Aorta (tissue), 5 donors: ENCODE measurements at regions not wholly inside any gene's neighbourhood (a gene's known extent, or its start where the extent isn't known, plus 50 kb on each side); places are given as distances from the start of the nearest gene placed in this dataset.

Experiments
- ATAC-seq: fragments of 200-7000 bp; cut with Tn5 transposase; one replicate; pipeline ENCODE4 v1.9.1; 2022; ENCODE audit warnings: moderate library complexity; ENCODE audit not compliant: low FRiP score
- DNase-seq, 2 donors: peaks; one replicate each; pipeline ENCODE4 v3.0.0-alpha.2; 2020
- H3K27ac ChIP-seq, 2 donors: one replicate each; pipeline ENCODE4 v1.5.1; 2013; ENCODE audit warnings: low read length in 2 of 2, mild to moderate bottlenecking in 2 of 2, moderate library complexity in 2 of 2, control low read depth in 1 of 2, inconsistent platforms in 1 of 2, low read depth in 1 of 2
- H3K27me3 ChIP-seq, 2 donors: one replicate each; pipeline ENCODE4 v1.6.1; 2013; ENCODE audit warnings: control low read depth in 1 of 2, low read length in 1 of 2, mild to moderate bottlenecking in 1 of 2, moderate library complexity in 1 of 2; ENCODE audit not compliant: insufficient read depth in 2 of 2, control insufficient read depth in 1 of 2
- H3K36me3 ChIP-seq, 2 donors: one replicate each; pipeline ENCODE4 v1.6.1; 2013; ENCODE audit warnings: control low read depth in 1 of 2, low read length in 1 of 2, mild to moderate bottlenecking in 1 of 2; ENCODE audit not compliant: insufficient read depth in 2 of 2, control insufficient read depth in 1 of 2
- H3K4me1 ChIP-seq, 2 donors: one replicate each; pipeline ENCODE4 v1.6.1; 2013; ENCODE audit warnings: low read length in 2 of 2, control low read depth in 1 of 2, mild to moderate bottlenecking in 1 of 2, moderate library complexity in 1 of 2; ENCODE audit not compliant: insufficient read depth in 2 of 2, control insufficient read depth in 1 of 2
- H3K4me3 ChIP-seq, 2 donors: one replicate each; pipeline ENCODE4 v1.5.1; 2013; ENCODE audit warnings: low read length in 2 of 2, control low read depth in 1 of 2, mild to moderate bottlenecking in 1 of 2
- H3K9me3 ChIP-seq: one replicate; pipeline ENCODE4 v1.6.1; 2013; ENCODE audit warnings: mild to moderate bottlenecking, low read length; ENCODE audit not compliant: control insufficient read depth
- WGBS, 2 donors: extraction: QIAGEN DNeasy Blood & Tissue Kit; methylation state at CpG; one replicate each; pipeline ENCODE4 v1.1.7; 2013; 5-methylcytosine and 5-hydroxymethylcytosine counted together
- intact Hi-C, 2 donors: fragments of 100-400 bp; cut with DNase I; formaldehyde crosslinking; loops; one replicate each; pipeline versions ENCODE4 v1.14.2 to v1.15.0; 2022
- donor health status: healthy with polysubstance abuse.
- donor health status: Bipolar disorder and iron deficiency.
- donor health status: DM: no; HTN: no; CAD: no.
- donor health status: DM: no; HTN: no; CAD: no.
- donor health status: DM: yes; HTN: yes; CAD: no.

GRCh38 chr17:74040291-74040690 is 163.2 kb upstream of the RPL38 start:
- intact Hi-C loops, result no loop called here

GRCh38 chr17:74040729-74041128 is 162.7 kb upstream of the RPL38 start:
- Histone ChIP-seq H3K4me1 (no peaks in the 10 kb centered on the region), H3K36me3 (no peaks in the 10 kb centered on the region), H3K9me3 (no peaks in the 10 kb centered on the region), H3K4me3 (no peak overlapping the region), H3K27ac (no peak overlapping the region), H3K27me3 (no peaks in the 10 kb centered on the region)
- WGBS, 2 donors, result 95% methylated on average over 12 of the region's 12 CpGs
- DNase-seq (peak in 1 of 2 donors; percentile 14), ATAC-seq (no peak)
- intact Hi-C loops, result no loop called here

More at GRCh38 chr17:74040291-74040690, 163.2 kb upstream of the RPL38 start:
- Histone ChIP-seq H3K4me1 (no peaks in the 10 kb centered on the region), H3K36me3 (no peaks in the 10 kb centered on the region), H3K27me3 (no peaks in the 10 kb centered on the region), H3K27ac (no peak overlapping the region), H3K9me3 (no peaks in the 10 kb centered on the region), H3K4me3 (no peak overlapping the region)
- WGBS, 2 donors, result 94 to 96% methylated on average over 9 of the region's 9 CpGs
- DNase-seq (peak in 1 of 2 donors; percentile 20), ATAC-seq (no peak)

DNA sequence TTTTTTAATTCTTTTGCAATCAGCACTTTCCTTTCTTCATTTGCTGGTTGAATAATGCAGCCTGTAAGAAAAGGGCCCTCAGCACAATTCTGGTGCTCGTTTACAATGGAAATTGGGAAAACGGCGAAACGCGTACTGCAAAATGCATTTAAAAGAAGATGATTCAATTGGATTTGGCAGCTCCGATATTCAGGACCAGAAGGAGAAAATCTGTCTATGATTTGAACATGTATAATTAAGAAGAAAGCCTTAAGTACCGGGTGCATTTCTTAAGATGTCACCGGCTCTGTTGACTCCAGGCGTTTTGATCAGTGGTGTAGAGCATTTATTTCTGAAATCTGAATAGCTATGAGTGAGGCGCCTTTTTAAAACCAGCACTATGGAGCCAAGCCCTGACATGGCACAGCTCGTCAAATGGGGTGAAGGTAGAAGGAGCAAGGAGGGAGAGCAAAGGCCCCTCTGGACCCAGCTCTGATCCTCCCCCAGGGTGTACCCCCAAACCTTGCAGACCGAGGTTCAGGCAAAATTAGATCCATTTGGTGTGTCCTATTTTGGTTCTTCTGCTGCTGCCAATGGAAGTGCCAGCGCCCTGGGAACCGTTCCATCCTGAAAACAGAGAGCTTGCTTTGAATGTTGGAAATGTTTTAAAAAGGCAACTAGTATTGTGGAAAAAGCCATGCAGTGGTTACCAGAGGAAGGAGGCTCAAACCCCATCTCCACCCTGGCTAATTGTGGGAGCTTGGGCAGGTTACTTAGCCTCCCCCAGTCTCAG is 161.4 kb upstream of the RPL38 start:
- Histone ChIP-seq H3K27me3 (no peaks in the 10 kb centered on the region), H3K4me1 (no peaks in the 10 kb centered on the region), H3K27ac (peak overlapping the region in 1 of 2 donors; percentile 19), H3K4me3 (no peak overlapping the region), H3K36me3 (no peaks in the 10 kb centered on the region), H3K9me3 (no peaks in the 10 kb centered on the region)
- intact Hi-C loops, result no loop called here
- ATAC-seq (no peak), DNase-seq (peak in 1 of 2 donors; percentile 8)
- WGBS, 2 donors, result 53 to 54% methylated on average over 14 of the region's 14 CpGs

GRCh38 chr17:74042744-74043486 is 160.6 kb upstream of the RPL38 start:
- H3K4me3 ChIP-seq, result no peak overlapping the region
- ATAC-seq (peak; percentile 76), DNase-seq (peak; percentile 82 to 86)
- 22 to 26% methylated on average over 8 of the region's 8 CpGs for WGBS, 2 donors
- peak overlapping the region in 1 of 2 donors; percentile 19 for H3K27ac ChIP-seq
- H3K36me3 ChIP-seq, result no peaks in the 10 kb centered on the region
- H3K27me3 ChIP-seq, result no peaks in the 10 kb centered on the region
- intact Hi-C loops, result no loop called here
- no peaks in the 10 kb centered on the region for H3K4me1 ChIP-seq
- no peaks in the 10 kb centered on the region for H3K9me3 ChIP-seq

DNA sequence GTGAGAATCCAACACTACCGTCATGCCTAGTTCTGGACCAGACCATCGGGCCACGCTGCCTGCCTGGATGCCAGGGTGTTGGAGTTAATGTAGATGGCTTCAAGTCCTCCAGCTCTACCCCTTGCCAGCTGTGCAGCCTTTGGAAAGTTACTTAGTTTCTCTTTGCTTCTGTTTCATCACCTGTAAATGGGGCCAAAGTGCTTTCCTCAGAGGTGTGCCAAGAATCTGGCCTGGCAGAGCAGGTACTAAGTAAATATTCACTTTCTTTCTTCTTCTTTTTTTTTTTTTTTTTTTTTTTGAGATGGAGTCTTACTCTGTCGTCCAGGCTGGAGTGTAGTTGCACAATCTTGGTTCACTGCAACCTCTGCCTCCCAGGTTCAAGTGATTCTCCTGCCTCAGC is 159.5 kb upstream of the RPL38 start:
- ATAC-seq (no peak), DNase-seq (no peak)
- Histone ChIP-seq H3K4me1 (no peaks in the 10 kb centered on the region), H3K36me3 (no peaks in the 10 kb centered on the region), H3K27me3 (no peaks in the 10 kb centered on the region), H3K9me3 (no peaks in the 10 kb centered on the region), H3K27ac (no peak overlapping the region), H3K4me3 (no peak overlapping the region)
- WGBS, 2 donors, result 59 to 70% methylated on average over 4 of the region's 4 CpGs
- intact Hi-C loops, result no loop called here

DNA sequence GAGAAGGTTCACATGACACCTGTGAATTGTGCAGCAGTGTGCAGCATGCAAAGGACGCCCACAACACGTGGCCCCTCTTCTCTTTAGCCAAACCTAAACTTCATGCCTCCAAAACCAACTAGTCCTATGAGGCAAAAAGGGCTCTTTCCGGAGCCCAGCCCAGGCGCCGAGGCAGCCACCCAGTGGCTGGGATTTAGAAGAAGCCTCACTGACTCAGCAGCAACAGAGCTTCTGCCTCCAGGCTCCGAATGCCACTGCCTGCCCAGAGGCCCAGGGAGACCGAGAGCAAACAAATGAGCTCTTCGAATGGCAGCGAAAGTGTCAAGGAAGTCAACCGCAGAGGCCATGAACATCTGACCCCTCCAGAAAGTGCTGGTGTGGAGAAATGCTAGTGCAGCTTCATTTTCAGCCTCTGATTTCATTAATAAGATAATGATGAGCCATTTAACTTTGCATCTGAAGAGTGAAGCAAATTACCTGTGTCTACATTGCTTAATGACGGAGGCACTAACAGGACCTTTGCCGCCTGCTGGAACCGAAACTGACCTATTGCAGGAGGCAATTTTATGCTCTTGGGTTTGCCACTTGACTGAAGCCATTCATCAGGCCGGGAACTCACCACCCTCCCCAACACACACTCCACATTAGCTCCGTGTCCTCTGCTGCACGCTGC is 157.7 kb upstream of the RPL38 start:
- no peak for ATAC-seq
- no peaks in the 10 kb centered on the region for H3K36me3 ChIP-seq
- H3K9me3 ChIP-seq, result no peaks in the 10 kb centered on the region
- H3K4me3 ChIP-seq, result no peak overlapping the region
- WGBS, 2 donors, result 41 to 42% methylated on average over 16 of the region's 16 CpGs
- intact Hi-C loops, result no loop called here
- H3K27me3 ChIP-seq, result no peaks in the 10 kb centered on the region
- no peak overlapping the region for H3K27ac ChIP-seq
- no peaks in the 10 kb centered on the region for H3K4me1 ChIP-seq
- no peak for DNase-seq

- DNase-seq, result no peak
- Histone ChIP-seq H3K9me3 (no peaks in the 10 kb centered on the region), H3K27ac (no peak overlapping the region), H3K4me1 (no peaks in the 10 kb centered on the region), H3K27me3 (no peaks in the 10 kb centered on the region), H3K36me3 (no peaks in the 10 kb centered on the region), H3K4me3 (no peak overlapping the region)
- intact Hi-C loops, result no loop called here
- no peak for ATAC-seq
- 70 to 75% methylated on average over 14 to 15 of the region's 15 CpGs for WGBS, 2 donors
These were observed 154.1 kb upstream of the RPL38 start for GRCh38 chr17:74049167-74049966.

DNA sequence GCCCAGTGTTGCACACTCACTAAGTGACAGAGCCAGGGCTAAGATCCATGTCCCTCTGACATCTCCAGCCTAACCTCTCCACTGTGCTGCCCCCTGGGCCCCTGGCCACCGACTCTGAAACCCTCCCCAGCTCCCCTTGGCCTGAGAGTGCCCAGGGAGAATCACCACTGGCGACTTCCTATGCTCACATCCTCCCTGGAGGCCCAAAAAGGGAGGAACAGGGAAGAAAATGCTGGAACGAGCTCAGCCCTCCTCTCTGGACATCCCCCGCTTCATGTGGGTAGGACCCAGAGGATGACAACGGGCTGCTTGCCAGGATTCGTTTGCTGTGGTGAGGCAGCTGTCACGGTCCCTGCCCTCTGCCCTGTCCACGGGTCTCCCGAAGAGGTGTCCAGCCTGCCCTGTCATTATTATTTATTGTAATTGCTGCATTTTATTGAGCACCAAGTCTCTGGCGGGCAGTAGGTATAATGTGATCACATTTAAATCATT is 153.5 kb upstream of the RPL38 start:
- no peaks in the 10 kb centered on the region for H3K27me3 ChIP-seq

More for the DNA sequence above, 153.5 kb upstream of the RPL38 start:
- 35 to 48% methylated on average over 10 of the region's 10 CpGs for whole genome bisulfite sequencing, 2 donors
- Histone ChIP-seq H3K9me3 (no peaks in the 10 kb centered on the region), H3K4me1 (no peaks in the 10 kb centered on the region), H3K36me3 (no peaks in the 10 kb centered on the region), H3K27ac (no peak overlapping the region), H3K4me3 (no peak overlapping the region)
- DNase-seq (no peak), ATAC-seq (no peak)
- intact Hi-C loops, result no loop called here
